ENCODE measurements at regions not wholly inside any gene's neighbourhood (a gene's known extent, or its start where the extent isn't known, plus 50 kb on each side); places are given as distances from the start of the nearest gene placed in this dataset.

DNA sequence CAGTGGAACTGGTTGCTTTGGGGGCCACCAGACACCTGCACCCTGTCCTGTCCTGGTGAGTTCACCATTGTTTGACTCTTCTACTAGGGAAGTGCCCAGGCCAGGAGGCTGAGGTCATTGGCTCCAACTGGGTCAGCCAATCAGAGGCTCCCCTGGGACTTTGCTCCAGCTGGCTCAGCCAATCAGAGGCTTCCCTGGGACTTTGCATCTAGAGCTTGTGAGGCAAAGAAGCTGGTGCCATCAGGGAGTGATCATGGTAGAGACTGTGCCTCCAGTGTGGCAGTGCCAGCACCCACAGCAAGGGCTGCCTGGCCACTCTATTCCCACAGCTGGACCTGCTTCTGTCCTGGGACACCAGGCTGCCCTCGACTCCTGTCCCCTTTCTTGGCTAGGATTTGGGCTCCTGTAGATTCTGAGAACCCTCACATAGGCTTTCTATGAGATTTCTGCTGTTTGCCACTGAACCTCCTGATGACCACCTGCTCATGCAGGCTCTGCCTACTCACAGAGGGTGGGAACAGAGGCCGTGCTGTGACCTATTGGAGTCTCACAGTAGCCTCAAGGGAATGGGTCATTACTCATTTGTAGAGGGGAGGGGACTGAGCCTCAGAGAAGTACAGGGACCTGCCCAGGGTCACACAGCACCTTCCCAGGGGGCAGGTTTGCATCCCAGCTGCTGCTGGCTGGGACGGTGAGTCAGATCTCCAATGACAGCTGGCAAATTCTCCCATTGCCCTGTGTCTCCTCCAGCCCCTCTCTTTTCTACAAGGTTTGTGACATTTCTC lies 59.2 kb upstream of the SHISAL1 start:
- TF ChIP-seq, protein P1, sequence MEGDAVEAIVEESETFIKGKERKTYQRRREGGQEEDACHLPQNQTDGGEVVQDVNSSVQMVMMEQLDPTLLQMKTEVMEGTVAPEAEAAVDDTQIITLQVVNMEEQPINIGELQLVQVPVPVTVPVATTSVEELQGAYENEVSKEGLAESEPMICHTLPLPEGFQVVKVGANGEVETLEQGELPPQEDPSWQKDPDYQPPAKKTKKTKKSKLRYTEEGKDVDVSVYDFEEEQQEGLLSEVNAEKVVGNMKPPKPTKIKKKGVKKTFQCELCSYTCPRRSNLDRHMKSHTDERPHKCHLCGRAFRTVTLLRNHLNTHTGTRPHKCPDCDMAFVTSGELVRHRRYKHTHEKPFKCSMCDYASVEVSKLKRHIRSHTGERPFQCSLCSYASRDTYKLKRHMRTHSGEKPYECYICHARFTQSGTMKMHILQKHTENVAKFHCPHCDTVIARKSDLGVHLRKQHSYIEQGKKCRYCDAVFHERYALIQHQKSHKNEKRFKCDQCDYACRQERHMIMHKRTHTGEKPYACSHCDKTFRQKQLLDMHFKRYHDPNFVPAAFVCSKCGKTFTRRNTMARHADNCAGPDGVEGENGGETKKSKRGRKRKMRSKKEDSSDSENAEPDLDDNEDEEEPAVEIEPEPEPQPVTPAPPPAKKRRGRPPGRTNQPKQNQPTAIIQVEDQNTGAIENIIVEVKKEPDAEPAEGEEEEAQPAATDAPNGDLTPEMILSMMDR (IDR thresholded peaks at IDR 0.05) = no peak
- TF ChIP-seq EZH2phosphoT487 (IDR thresholded peaks at IDR 0.05) = no peak
- TF ChIP-seq EZH2 (IDR thresholded peaks at IDR 0.05) = no peak

All from neural progenitor cell (in vitro differentiated cells).